ENCODE measurements at regions not wholly inside any gene's neighbourhood (a gene's known extent, or its start where the extent isn't known, plus 50 kb on each side); places are given as distances from the start of the nearest gene placed in this dataset.
"Not testable (repeated sequence)": the region's sequence is repeated elsewhere in the genome, so short reads cannot be mapped to it uniquely, and the experiment has no call there.

GRCh38 chr7:82562716-82563404 is 119.3 kb upstream of the CACNA2D1 start:
- peak; percentile 44 for DNase-seq (ENCODE audit: low read depth)

GRCh38 chr7:82559193-82559805 is 115.7 kb upstream of the CACNA2D1 start:
- no peak for DNase-seq (ENCODE audit: low read depth)

DNA sequence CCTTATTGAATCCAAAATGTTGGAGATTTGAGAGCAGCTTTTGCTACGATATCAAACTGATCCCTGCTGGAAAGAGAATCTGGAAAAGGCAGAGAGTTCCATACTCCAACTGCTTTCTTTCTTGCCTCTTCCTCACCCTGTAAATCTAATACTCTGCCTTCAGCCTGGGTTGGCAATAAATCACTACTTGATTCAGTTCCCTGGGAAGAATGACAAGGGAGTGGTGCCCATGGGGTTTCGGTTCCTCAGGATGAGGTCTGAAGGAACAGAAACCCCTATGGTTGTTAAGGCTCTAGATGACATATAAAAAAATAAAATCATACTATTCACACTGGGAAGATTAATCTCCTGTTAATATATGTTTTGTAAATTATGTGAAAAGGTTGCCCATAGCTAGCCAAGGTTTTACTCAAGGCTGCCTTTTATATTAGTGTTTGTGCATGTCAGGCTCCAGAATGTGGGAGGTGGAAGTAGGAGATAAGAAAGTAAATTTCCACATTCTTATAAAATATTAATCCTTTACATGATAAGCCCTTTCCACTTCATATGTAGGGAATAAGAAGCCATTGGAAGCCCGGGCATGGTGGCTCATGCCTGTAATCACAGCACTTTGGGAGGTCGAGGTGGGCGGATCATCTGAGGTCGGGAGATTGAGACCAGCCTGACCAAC is 106.2 kb upstream of the CACNA2D1 start:
- DNase-seq (ENCODE audit: low read depth) = peak; percentile 57

DNA sequence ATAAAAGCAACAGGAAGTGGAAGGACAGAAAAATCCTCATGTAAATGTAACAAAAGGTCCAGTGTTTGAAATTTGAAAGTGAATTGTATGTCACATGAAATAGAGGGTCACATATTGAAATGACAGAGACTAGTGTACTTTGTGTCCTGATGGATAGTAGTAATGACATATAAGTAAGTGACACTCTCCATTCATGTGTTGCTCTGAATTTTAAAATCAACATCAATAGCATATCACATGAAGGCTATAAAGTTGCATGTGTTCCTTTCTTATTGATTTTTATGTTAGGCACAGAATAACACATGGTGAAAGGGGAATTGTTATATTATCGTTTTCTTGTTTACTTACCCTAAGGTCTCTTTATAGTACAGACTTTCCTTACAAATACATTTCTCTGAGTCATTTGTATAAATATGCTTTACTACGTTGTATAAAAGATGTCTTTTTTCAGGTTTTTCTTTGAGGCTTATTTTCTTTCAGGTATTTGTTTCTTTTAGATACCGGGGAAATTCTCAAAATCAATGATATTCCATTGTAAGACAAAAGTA is 104.6 kb upstream of the CACNA2D1 start:
- no peak for DNase-seq (ENCODE audit: low read depth)

GRCh38 chr7:82542665-82543064 is 99.1 kb upstream of the CACNA2D1 start:
- peak; percentile 99 for DNase-seq (ENCODE audit: low read depth)

- no peak for DNase-seq (ENCODE audit: low read depth)
Observed at GRCh38 chr7:82539969-82540368, 96.4 kb upstream of the CACNA2D1 start.

- DNase-seq (ENCODE audit: low read depth) = peak; percentile 74
Observed at GRCh38 chr7:82534684-82535083, 91.1 kb upstream of the CACNA2D1 start.

- DNase-seq (ENCODE audit: low read depth) = peak; percentile 92
Observed at GRCh38 chr7:82530361-82530760, 86.8 kb upstream of the CACNA2D1 start.

- DNase-seq (ENCODE audit: low read depth) = peak; percentile 62
Observed at GRCh38 chr7:82528577-82529310, 85.2 kb upstream of the CACNA2D1 start.

- DNase-seq (ENCODE audit: low read depth) = peak; percentile 69
Observed at GRCh38 chr7:82527851-82528250, 84.3 kb upstream of the CACNA2D1 start.

GRCh38 chr7:82521906-82522445 is 78.4 kb upstream of the CACNA2D1 start:
- DNase-seq (ENCODE audit: low read depth) = no peak

GRCh38 chr7:82517050-82517449 is 73.5 kb upstream of the CACNA2D1 start:
- no peak for DNase-seq (ENCODE audit: low read depth)

DNA sequence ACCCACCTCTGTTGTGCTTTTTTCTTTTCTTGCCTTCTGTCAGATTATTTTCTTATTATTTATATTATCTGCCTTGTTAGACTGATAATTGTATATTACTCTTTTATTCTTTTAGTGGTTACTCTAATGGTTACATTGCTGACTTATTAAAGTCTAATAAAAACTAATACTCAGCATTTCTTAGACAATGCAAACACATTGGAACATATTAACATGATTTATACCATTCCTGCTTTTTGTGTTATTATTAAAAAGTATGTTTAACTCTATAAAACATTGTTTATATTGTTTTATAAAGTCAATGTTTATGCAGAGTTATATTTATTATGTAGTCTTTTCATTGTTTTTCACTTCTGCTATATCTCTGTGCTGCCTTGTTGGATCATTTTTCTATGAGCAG is 68.0 kb upstream of the CACNA2D1 start:
- no peak for DNase-seq (ENCODE audit: low read depth)

DNA sequence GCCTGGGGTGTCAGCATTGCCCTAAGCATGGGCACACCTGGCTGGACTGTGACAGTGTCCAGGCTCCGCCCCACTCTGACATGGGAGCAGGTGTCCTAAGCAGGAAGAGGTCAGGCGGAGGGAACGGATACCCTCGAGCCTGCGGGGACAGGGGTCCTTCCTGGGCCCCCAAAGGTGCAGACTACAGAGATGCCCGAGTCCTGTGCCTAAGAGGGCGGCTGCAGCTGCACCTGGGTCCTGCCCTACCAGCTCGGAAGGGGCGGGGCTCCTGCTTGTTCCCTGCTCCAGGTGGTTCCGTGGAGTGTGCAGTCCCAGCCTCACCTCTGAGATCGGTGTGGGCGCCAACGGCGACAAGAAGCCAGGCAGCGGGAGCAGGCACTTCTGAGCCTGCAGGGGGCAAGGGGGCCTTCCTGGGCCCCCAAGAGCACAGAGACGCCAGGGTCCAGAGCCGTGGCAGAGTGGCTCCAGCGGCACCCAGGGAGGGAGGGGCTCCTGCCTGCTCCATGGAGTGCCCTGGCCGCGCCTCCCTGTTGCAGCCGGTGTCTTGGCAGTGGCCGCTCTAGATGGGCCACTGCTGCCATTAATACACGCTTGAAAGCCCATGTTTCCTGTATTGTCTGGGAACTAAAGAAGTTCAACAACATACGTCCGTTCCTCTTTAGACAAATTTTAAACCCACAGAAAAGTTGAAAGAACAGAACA is 64.5 kb upstream of the CACNA2D1 start:
- DNase-seq (ENCODE audit: low read depth) = no peak

DNA sequence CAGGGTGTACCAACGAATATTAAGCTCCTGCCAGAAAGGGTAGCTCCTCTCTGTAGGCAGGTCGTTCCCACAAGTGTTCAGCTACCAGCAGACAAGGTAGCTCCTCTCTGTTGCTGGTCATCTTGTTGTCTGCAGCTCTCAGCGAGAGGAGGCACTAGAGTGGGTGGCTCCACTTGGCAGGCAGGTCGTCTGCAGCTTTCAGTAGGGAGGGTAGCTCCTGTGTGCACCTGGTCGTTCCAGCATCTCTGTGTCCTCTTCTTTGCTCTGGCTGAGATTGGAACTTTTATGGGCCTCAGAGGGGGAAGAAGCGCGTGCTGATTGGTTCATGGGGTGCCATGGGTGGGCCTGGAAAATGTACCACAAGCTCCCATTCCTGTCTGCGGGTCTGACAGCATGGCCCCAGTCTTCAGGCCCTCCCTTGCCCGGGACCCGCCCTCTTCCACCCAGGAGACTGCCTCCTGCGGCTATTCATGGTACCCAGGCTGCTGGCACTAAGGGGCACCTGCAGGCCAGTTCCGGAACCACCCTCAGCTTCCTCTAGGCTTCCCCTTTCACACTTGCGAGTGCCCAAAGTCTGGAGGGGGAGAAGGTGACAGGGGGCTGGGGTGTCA is 63.9 kb upstream of the CACNA2D1 start:
- DNase-seq (ENCODE audit: low read depth) = no peak

DNA sequence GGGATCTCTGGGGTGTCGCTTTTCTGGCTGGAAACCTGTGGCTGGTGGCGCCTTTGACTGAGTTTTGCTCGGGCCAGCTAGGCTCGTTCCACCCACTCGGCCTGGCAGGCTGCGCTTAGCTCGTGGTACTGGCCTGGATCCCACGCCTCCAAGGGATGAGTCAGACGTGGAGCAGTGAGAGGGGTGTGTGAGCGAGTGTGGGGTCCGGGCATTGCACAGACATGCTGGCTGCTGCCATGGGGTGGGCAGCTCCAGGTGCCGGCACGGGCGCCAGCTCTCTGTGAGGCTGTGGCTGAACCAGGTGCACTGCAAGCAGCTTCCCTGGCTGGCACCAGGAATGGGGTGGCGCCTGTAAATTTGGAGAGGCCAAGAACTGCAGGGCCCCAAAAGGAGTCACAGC is 63.1 kb upstream of the CACNA2D1 start:
- DNase-seq (ENCODE audit: low read depth) = peak; percentile 68

DNA sequence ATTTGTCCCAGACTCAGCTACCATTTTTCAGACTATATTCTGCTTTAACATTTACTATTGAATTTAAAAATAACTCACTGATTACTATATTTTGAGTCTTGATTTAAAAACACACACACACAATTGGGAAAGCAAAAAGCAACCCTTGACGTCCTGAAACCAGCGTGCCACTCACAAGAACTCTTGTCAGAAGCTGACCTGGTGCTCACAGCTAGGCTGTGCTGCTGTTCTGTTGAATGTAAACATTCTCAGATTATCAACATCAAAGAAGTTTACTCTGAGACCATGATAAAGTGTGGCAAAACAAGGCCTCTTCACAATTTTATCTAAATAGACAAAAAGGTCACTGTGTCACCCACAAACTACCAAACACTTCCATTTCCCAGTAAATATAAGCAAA is 62.6 kb upstream of the CACNA2D1 start:
- peak; percentile 37 for DNase-seq (ENCODE audit: low read depth)

DNA sequence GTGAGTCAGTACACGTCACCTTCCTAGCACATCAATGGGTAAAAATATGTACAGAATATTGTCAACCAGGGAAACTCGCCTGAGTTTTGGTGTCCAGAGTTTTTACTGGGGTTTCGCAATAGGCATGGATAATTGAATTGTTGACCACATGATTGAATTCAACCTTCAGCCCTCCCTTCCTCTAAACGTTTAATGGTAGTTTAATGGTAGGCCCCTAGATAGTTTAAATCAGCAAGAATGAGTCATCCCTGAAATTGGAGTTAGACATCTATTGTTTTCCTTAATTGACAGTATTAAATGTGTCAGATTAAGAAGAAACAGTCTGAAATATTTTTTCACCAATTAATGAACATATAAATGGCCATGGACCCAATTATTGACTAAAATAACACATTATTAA is 57.8 kb upstream of the CACNA2D1 start:
- no peak for DNase-seq (ENCODE audit: low read depth)

- not testable (repeated sequence) for DNase-seq (ENCODE audit: low read depth)
Observed at GRCh38 chr7:82499546-82499945, 56.0 kb upstream of the CACNA2D1 start.

- no peak for DNase-seq (ENCODE audit: low read depth)
Observed at GRCh38 chr7:82494420-82494819, 50.8 kb upstream of the CACNA2D1 start.

Measured in amniotic epithelial cell (primary cell).